Retinal pigment epithelial cell (primary cell): ENCODE measurements at regions not wholly inside any gene's neighbourhood (a gene's known extent, or its start where the extent isn't known, plus 50 kb on each side); places are given as distances from the start of the nearest gene placed in this dataset.

ENCODE experiments used
- DNase-seq: peaks from one replicate; pipeline ENCODE4 v3.0.0-alpha.2; 2010; ENCODE audit warnings: low read depth
- H3K4me3 ChIP-seq: 2 replicates; pipeline ENCODE4 v1.5.1; 2011; ENCODE audit warnings: mild to moderate bottlenecking, low read length, control low read depth, moderate library complexity
- TF ChIP-seq, protein P1 (sequence below): conservative IDR thresholded peaks from 2 replicates; pipeline ENCODE4 v1.5.1; 2011; ENCODE audit warnings: low read depth, low read length, control low read depth, inconsistent platforms

- DNase-seq = no peak
- TF ChIP-seq, protein P1, sequence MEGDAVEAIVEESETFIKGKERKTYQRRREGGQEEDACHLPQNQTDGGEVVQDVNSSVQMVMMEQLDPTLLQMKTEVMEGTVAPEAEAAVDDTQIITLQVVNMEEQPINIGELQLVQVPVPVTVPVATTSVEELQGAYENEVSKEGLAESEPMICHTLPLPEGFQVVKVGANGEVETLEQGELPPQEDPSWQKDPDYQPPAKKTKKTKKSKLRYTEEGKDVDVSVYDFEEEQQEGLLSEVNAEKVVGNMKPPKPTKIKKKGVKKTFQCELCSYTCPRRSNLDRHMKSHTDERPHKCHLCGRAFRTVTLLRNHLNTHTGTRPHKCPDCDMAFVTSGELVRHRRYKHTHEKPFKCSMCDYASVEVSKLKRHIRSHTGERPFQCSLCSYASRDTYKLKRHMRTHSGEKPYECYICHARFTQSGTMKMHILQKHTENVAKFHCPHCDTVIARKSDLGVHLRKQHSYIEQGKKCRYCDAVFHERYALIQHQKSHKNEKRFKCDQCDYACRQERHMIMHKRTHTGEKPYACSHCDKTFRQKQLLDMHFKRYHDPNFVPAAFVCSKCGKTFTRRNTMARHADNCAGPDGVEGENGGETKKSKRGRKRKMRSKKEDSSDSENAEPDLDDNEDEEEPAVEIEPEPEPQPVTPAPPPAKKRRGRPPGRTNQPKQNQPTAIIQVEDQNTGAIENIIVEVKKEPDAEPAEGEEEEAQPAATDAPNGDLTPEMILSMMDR = no peak
- H3K4me3 ChIP-seq = no peak overlapping the region
These were observed 61.9 kb upstream of the TMPO start for GRCh38 chr12:98453492-98453891.

- TF ChIP-seq, protein P1 = no peak
- H3K4me3 ChIP-seq = no peak overlapping the region
- no peak for DNase-seq
These were observed 59.3 kb upstream of the TMPO start for GRCh38 chr12:98456041-98456440.

DNA sequence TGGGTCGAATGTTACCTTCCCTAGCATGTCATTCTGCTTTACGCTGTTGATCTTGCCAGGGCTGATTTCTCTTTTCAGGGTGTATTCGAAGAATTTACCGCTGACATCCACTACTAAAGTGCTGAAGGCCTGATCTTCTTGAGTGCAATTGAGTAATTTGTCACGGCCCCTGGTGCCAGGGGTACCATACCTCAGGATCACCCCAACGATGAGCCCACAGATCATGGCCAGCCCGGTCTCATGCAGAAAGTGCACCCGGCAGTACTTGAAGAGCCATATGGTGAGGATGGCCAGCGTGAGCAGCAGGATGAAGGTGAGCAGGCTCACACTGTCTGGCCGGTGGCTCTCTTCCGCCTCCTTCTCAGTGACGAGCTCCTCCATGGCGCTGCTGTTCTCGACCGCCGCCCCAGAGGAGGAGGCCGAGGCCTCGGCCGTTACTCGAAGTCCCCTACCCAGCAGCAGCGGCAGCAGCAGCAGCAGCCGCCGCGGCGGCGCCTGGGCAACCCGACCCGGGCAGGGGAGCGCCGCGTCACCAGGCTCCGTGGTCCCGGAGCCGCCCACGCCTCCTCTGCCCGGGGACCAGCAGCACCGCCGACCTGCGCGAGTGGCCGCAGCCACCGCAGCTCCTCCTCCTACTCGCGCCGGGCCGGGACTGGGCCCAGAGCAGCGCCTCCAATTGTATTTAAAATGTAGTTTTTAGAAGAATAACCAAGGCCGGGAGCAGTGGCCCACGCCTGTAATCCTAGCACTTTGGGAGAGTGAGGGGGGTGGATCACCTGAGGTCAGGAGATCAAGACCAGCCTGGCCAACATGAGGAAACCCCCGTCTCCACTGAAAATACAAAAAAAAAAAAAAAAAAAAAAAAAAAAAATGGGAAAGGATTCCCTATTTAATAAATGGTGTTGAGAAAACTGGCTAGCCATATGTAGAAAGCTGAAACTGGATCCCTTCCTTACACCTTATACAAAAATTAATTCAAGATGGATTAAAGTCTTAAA, 58.5 kb upstream of the TMPO start:
- peak overlapping the region; percentile 41 for H3K4me3 ChIP-seq
- DNase-seq = no peak

DNA sequence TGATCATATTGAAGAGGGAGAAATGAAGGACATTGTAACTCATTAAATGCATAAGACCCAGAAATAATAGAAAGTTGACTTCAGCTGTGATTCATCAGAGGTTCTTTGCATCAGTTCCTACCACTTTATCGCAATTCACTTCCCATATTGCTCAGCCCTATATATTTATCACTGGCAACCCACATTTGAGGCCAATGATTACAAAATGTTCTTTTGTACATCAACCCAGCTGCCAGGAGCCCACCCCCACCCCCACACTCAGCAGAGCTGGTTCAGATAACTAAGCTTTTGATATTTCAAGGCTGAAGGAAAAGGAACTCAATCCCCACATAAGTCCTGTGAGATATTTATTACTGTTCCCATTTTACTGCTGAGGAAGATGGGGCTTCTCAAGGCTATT, 51.2 kb upstream of the TMPO start:
- no peak for DNase-seq
- H3K4me3 ChIP-seq = no peak overlapping the region
- TF ChIP-seq, protein P1 = no peak

More for the DNA sequence above, 58.5 kb upstream of the TMPO start:
- TF ChIP-seq, protein P1 = no peak

- TF ChIP-seq, protein P1 = no peak
- no peak overlapping the region for H3K4me3 ChIP-seq
- no peak for DNase-seq
These were observed 49.9 kb upstream of the TMPO start for GRCh38 chr12:98465505-98465904.
